Cardiac fibroblast (primary cell): ENCODE measurements at regions not wholly inside any gene's neighbourhood (a gene's known extent, or its start where the extent isn't known, plus 50 kb on each side); places are given as distances from the start of the nearest gene placed in this dataset.
"Not testable (repeated sequence)": the region's sequence is repeated elsewhere in the genome, so short reads cannot be mapped to it uniquely, and the experiment has no call there.

Experiments
- DNase-seq, 2 donors: peaks; one replicate each; pipeline versions ENCODE4 v3.0.0 to v3.0.0-alpha.2; 2010; ENCODE audit warnings: low read depth in 2 of 2
- H3K4me3 ChIP-seq, 2 donors: replicated peaks in 1 of 2; 1 replicate in 1 of 2; 2 replicates in 1 of 2; pipeline ENCODE4 v1.5.1; 2011; ENCODE audit warnings: low read depth in 2 of 2, low read length in 2 of 2, mild to moderate bottlenecking in 2 of 2, moderate library complexity in 1 of 2
- TF ChIP-seq, protein P1 (sequence below): IDR thresholded peaks from one replicate; pipeline ENCODE4 v1.5.1; 2011; ENCODE audit warnings: low read depth, mild to moderate bottlenecking, low read length, inconsistent platforms

- TF ChIP-seq, protein P1, sequence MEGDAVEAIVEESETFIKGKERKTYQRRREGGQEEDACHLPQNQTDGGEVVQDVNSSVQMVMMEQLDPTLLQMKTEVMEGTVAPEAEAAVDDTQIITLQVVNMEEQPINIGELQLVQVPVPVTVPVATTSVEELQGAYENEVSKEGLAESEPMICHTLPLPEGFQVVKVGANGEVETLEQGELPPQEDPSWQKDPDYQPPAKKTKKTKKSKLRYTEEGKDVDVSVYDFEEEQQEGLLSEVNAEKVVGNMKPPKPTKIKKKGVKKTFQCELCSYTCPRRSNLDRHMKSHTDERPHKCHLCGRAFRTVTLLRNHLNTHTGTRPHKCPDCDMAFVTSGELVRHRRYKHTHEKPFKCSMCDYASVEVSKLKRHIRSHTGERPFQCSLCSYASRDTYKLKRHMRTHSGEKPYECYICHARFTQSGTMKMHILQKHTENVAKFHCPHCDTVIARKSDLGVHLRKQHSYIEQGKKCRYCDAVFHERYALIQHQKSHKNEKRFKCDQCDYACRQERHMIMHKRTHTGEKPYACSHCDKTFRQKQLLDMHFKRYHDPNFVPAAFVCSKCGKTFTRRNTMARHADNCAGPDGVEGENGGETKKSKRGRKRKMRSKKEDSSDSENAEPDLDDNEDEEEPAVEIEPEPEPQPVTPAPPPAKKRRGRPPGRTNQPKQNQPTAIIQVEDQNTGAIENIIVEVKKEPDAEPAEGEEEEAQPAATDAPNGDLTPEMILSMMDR = no peak
These were observed 537.3 kb upstream of the MIS18BP1 start for GRCh38 chr14:45790293-45790692.

DNA sequence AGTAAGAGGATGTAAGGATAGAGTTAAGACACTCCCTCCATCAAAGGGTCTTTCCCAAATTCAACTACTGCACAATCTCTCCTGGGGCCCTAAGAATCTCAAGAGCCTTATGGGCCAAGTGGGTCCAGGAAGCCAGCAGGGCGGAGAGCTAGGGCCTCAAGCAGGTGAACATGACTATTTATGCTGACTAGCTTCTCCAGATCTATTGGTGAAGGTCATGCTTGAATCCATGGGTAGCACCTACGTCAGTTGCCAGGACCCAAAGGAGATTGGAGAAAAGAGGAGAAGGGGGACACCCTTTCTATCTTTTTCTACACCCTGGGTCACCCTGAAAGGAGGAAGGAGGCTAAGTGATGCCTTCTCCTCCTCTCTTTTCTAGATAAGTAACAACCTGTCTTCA, 534.2 kb upstream of the MIS18BP1 start:
- H3K4me3 ChIP-seq = no peak overlapping the region
- TF ChIP-seq, protein P1 = no peak
- DNase-seq = peak in 1 of 2 donors; percentile 2

More at GRCh38 chr14:45790293-45790692, 537.3 kb upstream of the MIS18BP1 start:
- DNase-seq = no peak
- H3K4me3 ChIP-seq = no peak overlapping the region

DNA sequence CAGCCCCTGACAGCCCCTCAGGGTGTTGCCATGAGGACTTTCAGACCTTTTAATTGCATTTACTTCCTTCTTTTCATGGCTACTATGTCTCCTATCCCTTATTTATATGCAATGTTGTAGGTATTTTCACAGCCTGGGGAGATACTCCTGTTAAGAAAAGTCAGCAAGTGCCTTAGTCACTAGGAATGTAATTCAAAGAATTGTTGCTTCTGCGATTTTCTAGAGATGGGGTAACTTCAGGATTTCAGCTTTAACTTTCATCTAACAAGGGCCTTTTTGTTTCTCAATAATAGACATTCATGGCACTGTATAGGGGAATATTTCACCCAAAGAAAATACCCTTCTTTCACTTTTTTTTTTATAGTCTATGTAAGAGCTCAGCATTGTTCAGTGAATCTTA, 533.3 kb upstream of the MIS18BP1 start:
- TF ChIP-seq, protein P1 = no peak
- no peak for DNase-seq
- no peak overlapping the region for H3K4me3 ChIP-seq

- TF ChIP-seq, protein P1 = no peak
- no peak overlapping the region for H3K4me3 ChIP-seq
- DNase-seq = no peak
These were observed 532.2 kb upstream of the MIS18BP1 start for GRCh38 chr14:45785240-45785639.

DNA sequence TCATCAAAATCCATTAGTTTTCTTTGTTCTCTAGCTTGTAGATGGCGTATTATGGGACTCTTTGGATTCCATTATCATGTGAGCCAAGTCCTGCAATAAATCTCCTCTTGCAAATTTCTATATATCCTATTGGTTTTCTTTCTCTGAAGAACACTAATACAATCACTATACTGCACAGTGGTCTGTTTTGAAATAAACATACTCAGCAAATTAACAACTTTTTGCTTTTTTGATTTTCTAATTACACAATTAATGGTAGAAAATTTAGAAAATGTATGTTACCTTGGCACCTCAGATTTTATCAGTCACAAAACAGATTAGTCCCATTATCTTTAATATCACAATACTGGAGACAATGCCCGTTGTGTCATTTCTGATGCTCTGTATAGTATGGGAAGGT, 513.2 kb upstream of the MIS18BP1 start:
- no peak overlapping the region for H3K4me3 ChIP-seq
- DNase-seq = no peak
- TF ChIP-seq, protein P1 = no peak

- no peak for DNase-seq
- no peak overlapping the region for H3K4me3 ChIP-seq
- TF ChIP-seq, protein P1 = no peak
These were observed 504.7 kb upstream of the MIS18BP1 start for GRCh38 chr14:45757655-45758054.

- H3K4me3 ChIP-seq, DNase-seq: not testable (repeated sequence)
These were observed 503.4 kb upstream of the MIS18BP1 start for GRCh38 chr14:45756412-45756811.

- no peak overlapping the region for H3K4me3 ChIP-seq
- DNase-seq = no peak
- TF ChIP-seq, protein P1 = no peak
These were observed 490.9 kb upstream of the MIS18BP1 start for GRCh38 chr14:45743884-45744283.
